ENCODE measurements at regions not wholly inside any gene's neighbourhood (a gene's known extent, or its start where the extent isn't known, plus 50 kb on each side); places are given as distances from the start of the nearest gene placed in this dataset.
"Not testable (repeated sequence)": the region's sequence is repeated elsewhere in the genome, so short reads cannot be mapped to it uniquely, and the experiment has no call there.

DNA sequence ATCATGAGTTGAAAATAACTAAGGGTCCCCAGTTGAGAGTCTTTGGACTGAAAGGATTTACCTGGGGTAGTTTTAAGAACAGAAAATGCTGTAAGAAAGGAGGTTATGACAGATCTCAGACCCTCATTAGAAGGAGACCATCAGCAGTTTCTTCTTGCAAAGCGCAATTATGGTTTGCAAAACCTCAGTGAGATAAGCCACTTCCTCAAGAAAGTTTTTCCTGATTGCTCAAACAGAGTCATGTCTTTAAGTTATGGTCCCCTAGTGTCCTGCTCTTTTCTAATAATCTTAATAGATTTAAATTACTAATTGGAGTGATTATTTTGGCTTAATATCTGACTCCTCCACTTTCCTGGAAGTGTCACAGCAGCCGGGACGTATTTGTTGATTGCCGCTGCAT, 293.2 kb upstream of the KLF4 start:
- ATAC-seq (ENCODE audit: low FRiP score in 2 of 2) (no peak), DNase-seq (no peak)
- H3K27me3 ChIP-seq, result no peaks in the 10 kb centered on the region
- H3K4me3 ChIP-seq, result no peak overlapping the region
- peaks cover 2 to 9% (median 4%) of the 10 kb centered on the region in 4 donors for H3K4me1 ChIP-seq
- H3K27ac ChIP-seq, result no peak overlapping the region
- no peaks in the 10 kb centered on the region for H3K36me3 ChIP-seq
- no peak for TF ChIP-seq EP300 (IDR thresholded peaks at IDR 0.05)
- TF ChIP-seq, protein P1, sequence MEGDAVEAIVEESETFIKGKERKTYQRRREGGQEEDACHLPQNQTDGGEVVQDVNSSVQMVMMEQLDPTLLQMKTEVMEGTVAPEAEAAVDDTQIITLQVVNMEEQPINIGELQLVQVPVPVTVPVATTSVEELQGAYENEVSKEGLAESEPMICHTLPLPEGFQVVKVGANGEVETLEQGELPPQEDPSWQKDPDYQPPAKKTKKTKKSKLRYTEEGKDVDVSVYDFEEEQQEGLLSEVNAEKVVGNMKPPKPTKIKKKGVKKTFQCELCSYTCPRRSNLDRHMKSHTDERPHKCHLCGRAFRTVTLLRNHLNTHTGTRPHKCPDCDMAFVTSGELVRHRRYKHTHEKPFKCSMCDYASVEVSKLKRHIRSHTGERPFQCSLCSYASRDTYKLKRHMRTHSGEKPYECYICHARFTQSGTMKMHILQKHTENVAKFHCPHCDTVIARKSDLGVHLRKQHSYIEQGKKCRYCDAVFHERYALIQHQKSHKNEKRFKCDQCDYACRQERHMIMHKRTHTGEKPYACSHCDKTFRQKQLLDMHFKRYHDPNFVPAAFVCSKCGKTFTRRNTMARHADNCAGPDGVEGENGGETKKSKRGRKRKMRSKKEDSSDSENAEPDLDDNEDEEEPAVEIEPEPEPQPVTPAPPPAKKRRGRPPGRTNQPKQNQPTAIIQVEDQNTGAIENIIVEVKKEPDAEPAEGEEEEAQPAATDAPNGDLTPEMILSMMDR (IDR thresholded peaks at IDR 0.05), result no peak
- no peak for TF ChIP-seq POLR2A (IDR thresholded peaks at IDR 0.05)
- TF ChIP-seq POLR2AphosphoS5 (IDR thresholded peaks at IDR 0.05), result no peak
- 80 to 86% methylated on average over 4 of the region's 4 CpGs for WGBS, 2 donors
- no peaks in the 10 kb centered on the region for H3K9me3 ChIP-seq

DNA sequence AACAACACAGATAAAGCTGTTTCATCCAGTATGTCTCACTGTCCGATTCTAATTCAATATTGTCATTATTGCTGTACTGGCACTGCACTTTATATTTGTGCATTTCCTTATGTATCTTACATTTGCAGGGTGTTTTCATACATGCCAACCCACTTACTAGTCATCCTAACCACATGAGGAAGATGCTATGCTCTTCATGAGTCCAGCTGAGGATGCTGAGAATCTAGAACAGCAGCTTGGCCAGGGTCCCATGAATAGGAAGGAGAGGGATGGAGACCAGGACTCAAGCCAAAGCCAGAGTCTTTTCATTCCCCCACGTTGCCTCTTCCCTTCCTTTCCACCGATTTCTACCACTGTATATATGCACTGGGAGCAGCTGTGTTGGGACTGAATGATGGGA, 292.8 kb upstream of the KLF4 start:
- Histone ChIP-seq H3K4me3 (no peak overlapping the region), H3K27ac (no peak overlapping the region), H3K4me1 (peaks cover 2 to 9% (median 4%) of the 10 kb centered on the region in 4 donors), H3K27me3 (no peaks in the 10 kb centered on the region), H3K36me3 (no peaks in the 10 kb centered on the region), H3K9me3 (no peaks in the 10 kb centered on the region)
- no peak for TF ChIP-seq POLR2A (IDR thresholded peaks at IDR 0.05)
- TF ChIP-seq POLR2AphosphoS5 (IDR thresholded peaks at IDR 0.05), result no peak
- TF ChIP-seq EP300 (IDR thresholded peaks at IDR 0.05), result no peak
- TF ChIP-seq, protein P1 (IDR thresholded peaks at IDR 0.05), result no peak
- DNase-seq, result no peak
- no peak for ATAC-seq (ENCODE audit: low FRiP score in 2 of 2)
- 39 to 45% methylated on average over 3 of the region's 3 CpGs for WGBS, 2 donors

DNA sequence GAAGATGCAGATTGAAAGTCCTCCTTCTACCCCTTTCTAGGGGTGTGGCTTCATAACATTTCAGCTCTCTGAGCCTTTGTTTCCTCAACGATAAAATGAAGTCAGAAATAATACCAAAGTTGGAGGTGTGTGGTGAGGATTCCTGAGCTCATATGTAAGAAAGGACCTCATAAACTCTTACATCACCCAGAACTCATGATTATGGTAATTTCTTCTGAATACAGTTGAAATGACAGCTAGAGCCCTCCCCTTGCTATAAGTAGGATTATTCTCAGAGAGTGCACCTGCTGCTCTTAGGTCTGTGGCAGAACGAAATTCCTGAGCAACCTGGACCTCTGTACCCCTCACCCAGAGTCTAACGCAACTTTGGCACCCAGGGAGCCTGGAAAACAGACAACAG, 291.4 kb upstream of the KLF4 start:
- 52 to 70% methylated on average over 2 to 3 of the region's 3 CpGs for WGBS, 2 donors
- ATAC-seq (ENCODE audit: low FRiP score in 2 of 2), result no peak
- no peak for TF ChIP-seq POLR2A (IDR thresholded peaks at IDR 0.05)
- no peak for TF ChIP-seq POLR2AphosphoS5 (IDR thresholded peaks at IDR 0.05)

DNA sequence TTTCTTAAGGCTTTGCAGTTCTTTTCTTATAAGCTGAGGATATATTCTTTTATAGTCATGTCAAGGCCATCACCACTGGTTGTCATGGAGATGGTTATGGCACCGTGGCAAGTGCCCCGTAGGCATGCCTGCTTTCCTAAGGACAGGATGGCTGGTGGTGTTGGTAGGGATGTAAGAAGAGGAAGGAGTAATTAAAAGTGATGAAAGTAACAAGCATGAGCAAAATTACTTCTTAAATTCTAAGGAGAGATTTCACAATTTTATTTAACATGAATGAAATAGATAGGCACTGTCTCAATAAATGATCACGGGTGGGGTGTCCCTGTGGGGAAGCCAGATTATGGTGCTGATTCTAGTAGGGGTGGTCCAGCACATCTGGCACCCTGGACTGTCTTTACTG, 290.2 kb upstream of the KLF4 start:
- H3K9me3 ChIP-seq, result no peaks in the 10 kb centered on the region
- no peak for TF ChIP-seq EP300 (IDR thresholded peaks at IDR 0.05)
- no peak for TF ChIP-seq POLR2A (IDR thresholded peaks at IDR 0.05)
- TF ChIP-seq POLR2AphosphoS5 (IDR thresholded peaks at IDR 0.05), result no peak
- TF ChIP-seq, protein P1 (IDR thresholded peaks at IDR 0.05), result no peak
- 62 to 78% methylated on average over 3 of the region's 3 CpGs for whole genome bisulfite sequencing, 2 donors

More for the DNA sequence above, 291.4 kb upstream of the KLF4 start:
- Histone ChIP-seq H3K4me1 (peaks cover 2 to 9% (median 4%) of the 10 kb centered on the region in 4 donors), H3K27ac (no peak overlapping the region), H3K4me3 (no peak overlapping the region), H3K9me3 (no peaks in the 10 kb centered on the region), H3K27me3 (no peaks in the 10 kb centered on the region), H3K36me3 (no peaks in the 10 kb centered on the region)
- no peak for DNase-seq

DNA sequence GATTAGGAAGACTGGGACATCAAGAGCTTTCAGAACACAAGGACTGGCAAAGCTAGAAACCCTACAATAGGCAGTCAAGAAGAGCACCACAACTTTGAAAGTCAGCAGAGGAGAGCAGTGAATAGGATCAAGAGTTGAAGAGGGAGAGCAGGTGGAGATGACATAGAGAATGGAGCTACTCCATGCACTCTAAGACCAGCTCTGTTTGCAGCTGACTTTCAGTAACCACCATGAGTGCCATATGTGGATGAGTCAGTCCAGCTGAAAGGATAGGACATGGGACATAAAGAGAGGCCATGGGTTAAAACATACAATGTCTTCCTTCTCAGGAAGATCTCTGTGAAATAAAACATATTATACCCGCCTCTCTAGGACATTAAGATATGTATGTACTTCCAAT, 289.1 kb upstream of the KLF4 start:
- peaks cover 0 to 9% (median 0%) of the 10 kb centered on the region in 4 donors for H3K4me1 ChIP-seq
- 88 to 100% methylated on average over 1 of the region's 1 CpG for WGBS, 2 donors
- H3K27ac ChIP-seq, result no peak overlapping the region
- H3K4me3 ChIP-seq, result no peak overlapping the region
- H3K27me3 ChIP-seq, result no peaks in the 10 kb centered on the region
- no peak for TF ChIP-seq POLR2A (IDR thresholded peaks at IDR 0.05)
- no peak for TF ChIP-seq POLR2AphosphoS5 (IDR thresholded peaks at IDR 0.05)
- TF ChIP-seq EP300 (IDR thresholded peaks at IDR 0.05), result no peak
- TF ChIP-seq, protein P1 (IDR thresholded peaks at IDR 0.05), result no peak
- no peak for DNase-seq
- no peaks in the 10 kb centered on the region for H3K36me3 ChIP-seq
- no peaks in the 10 kb centered on the region for H3K9me3 ChIP-seq
- ATAC-seq (ENCODE audit: low FRiP score in 2 of 2), result no peak

More for the DNA sequence above, 290.2 kb upstream of the KLF4 start:
- H3K27me3 ChIP-seq, result no peaks in the 10 kb centered on the region
- ATAC-seq (ENCODE audit: low FRiP score in 2 of 2) (no peak), DNase-seq (no peak)
- H3K36me3 ChIP-seq, result no peaks in the 10 kb centered on the region
- H3K4me1 ChIP-seq, result peaks cover under 1 to 9% (median 3%) of the 10 kb centered on the region in 4 donors
- no peak overlapping the region for H3K27ac ChIP-seq
- no peak overlapping the region for H3K4me3 ChIP-seq

DNA sequence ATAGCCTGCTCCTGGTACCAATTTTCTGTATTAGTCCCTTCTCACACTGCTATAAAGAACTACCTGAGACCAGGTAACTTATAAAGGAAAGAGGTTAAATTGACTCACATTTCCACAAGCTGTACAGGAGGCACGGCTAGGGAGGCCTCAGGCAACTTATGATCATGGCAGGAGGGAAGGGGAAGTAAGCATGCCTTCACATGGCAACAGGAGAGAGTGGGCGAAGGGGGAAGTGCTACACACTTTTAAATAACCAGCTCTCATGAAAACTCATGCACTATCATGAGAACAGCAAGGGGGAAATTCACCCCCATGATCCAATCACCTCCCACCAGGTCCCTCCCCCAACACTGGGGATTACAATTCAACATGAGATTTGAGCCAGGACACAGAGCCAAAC, 284.5 kb upstream of the KLF4 start:
- not testable (repeated sequence) for H3K27ac ChIP-seq, H3K27me3 ChIP-seq, H3K36me3 ChIP-seq, H3K4me1 ChIP-seq, H3K4me3 ChIP-seq, H3K9me3 ChIP-seq
- ATAC-seq (ENCODE audit: low FRiP score in 2 of 2) (peak; percentile 53 to 59), DNase-seq (peak in 1 of 2 donors; percentile 42)
- 66 to 69% methylated on average over 2 of the region's 2 CpGs for WGBS, 2 donors
